Tibial nerve (tissue), 4 donors: ENCODE measurements at regions not wholly inside any gene's neighbourhood (a gene's known extent, or its start where the extent isn't known, plus 50 kb on each side); places are given as distances from the start of the nearest gene placed in this dataset.
"Not testable (repeated sequence)": the region's sequence is repeated elsewhere in the genome, so short reads cannot be mapped to it uniquely, and the experiment has no call there.

Experiments
- CTCF ChIP-seq, 5 experiments: fragments of 200-600 bp in 3 of 5; fragments of 450-650 bp in 2 of 5; sonication (generic) in 3 of 5; IDR thresholded peaks; one replicate each; pipeline ENCODE4 v1.5.1; 2016 to 2019; ENCODE audit warnings: antibody characterized with exemption in 5 of 5, mild to moderate bottlenecking in 3 of 5, moderate library complexity in 2 of 5
- EP300 ChIP-seq, 2 donors: sonication (generic); formaldehyde crosslinking; IDR thresholded peaks; one replicate each; pipeline ENCODE4 v1.6.1; 2017; ENCODE audit warnings: antibody characterized with exemption in 2 of 2, mild to moderate bottlenecking in 1 of 2
- POLR2A ChIP-seq, 2 donors: fragments of 450-650 bp; IDR thresholded peaks; one replicate each; pipeline ENCODE4 v1.6.1; 2017; ENCODE audit warnings: antibody characterized with exemption in 2 of 2, mild to moderate bottlenecking in 2 of 2, moderate library complexity in 2 of 2

DNA sequence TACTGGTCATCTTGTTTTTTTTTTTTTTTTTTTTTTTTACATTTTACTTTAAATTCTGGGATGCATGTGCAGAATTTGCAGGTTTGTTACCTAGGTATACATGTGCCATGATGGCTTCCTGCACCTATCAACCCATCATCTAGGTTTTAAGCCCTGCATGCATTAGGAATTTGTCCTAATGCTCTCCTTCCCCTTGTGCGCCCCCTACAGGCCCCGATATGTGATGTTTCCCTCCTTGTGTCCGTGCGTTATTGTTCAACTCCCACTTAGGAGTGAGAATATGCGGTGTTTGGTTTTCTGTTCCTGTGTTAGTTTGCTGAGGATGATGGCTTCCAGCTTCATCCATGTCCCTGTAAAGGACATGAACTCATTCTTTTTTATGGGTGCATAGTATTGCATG lies 249.6 kb upstream of the SLC16A7 start:
- TF ChIP-seq POLR2A, CTCF, EP300 (IDR thresholded peaks at IDR 0.05): not testable (repeated sequence)
